NCI-H2196 treated with DMSO at 0.1 percent for 48 hours (cell line): ENCODE measurements at regions not wholly inside any gene's neighbourhood (a gene's known extent, or its start where the extent isn't known, plus 50 kb on each side); places are given as distances from the start of the nearest gene placed in this dataset.

ENCODE experiments used
- DNase-seq: peaks from one replicate; lab custom pipeline; 2025; ENCODE audit not compliant: unreplicated experiment; lab: John Stamatoyannopoulos, UW

GRCh38 chr1:90561103-90561783 is 155.9 kb downstream of the BARHL2 start:
- DNase-seq = no peak

DNA sequence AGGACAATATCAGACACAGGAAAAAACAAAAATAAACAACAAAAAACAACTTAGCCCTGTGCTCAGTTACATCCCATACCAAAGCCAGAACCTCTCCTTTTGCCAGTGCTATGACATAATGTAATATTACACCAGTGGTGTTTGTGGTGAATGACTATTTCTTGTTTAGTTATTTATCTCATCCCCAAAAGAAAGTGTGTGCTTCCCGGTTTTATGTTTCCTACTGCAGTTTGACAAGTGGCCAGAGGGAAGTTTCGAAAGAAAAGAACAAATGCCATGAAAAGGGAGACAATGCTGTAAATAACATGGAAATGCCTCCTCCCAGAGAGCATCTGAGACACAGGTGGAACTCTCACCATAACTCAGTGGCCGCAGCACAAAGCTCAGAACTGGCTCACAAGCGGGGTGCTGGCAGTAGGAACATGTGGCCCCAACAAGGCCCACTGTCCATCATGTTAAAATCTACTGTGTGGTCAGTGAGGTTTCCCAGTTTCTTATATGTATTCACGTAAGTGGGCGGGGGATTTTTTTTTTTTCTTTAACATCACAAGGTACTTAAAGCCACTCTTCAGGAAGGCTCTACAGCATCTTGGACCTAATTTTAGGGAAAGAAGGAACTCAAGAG is 158.2 kb downstream of the BARHL2 start:
- no peak for DNase-seq

GRCh38 chr1:90558126-90558525 is 159.0 kb downstream of the BARHL2 start:
- no peak for DNase-seq

GRCh38 chr1:90557706-90558105 is 159.4 kb downstream of the BARHL2 start:
- DNase-seq = no peak

- DNase-seq = no peak
Observed at GRCh38 chr1:90550626-90551406, 166.3 kb downstream of the BARHL2 start.

DNA sequence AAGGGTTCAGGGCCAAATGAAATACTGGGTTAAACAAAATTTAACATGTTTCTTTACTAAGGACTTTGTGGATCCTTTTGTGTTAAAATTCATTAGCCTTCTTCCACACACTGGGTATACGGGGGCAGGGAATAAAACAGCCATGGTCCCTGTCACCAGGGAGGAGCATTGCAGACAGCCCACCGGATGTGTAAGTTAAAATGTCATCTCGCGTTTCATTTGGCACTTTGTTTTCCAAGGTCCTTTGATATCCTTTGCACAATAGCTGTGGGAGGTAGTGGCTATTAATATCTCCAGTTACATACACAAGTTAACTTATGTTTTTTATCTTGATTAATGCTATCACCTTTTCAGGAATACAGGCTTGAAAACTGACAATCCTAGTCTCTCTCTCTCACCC is 172.7 kb downstream of the BARHL2 start:
- no peak for DNase-seq

GRCh38 chr1:90537606-90538362 is 179.3 kb downstream of the BARHL2 start:
- DNase-seq = no peak

- no peak for DNase-seq
Observed at GRCh38 chr1:90534663-90535295, 182.3 kb downstream of the BARHL2 start.

DNA sequence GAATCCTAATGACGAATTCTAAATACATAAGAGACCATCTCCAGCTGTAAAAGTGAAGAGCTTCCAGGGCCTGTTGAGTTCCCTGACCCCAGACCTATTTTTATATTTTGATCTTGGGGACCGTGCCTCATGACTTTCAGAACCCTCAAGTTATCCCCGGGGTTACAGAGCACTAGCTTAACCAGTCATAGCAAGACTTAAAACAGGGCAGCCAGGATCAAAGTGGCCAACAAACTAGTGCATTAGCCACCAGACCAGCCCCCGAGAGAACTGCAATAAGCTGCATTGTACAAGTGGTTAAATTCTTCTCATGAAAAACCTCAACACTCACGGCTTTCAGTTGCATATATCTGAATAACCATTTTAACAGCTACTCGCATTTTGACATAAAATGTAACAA is 183.0 kb downstream of the BARHL2 start:
- no peak for DNase-seq

- DNase-seq = no peak
Observed at GRCh38 chr1:90526954-90527353, 190.1 kb downstream of the BARHL2 start.

- no peak for DNase-seq
Observed at GRCh38 chr1:90522432-90522831, 194.7 kb downstream of the BARHL2 start.

DNA sequence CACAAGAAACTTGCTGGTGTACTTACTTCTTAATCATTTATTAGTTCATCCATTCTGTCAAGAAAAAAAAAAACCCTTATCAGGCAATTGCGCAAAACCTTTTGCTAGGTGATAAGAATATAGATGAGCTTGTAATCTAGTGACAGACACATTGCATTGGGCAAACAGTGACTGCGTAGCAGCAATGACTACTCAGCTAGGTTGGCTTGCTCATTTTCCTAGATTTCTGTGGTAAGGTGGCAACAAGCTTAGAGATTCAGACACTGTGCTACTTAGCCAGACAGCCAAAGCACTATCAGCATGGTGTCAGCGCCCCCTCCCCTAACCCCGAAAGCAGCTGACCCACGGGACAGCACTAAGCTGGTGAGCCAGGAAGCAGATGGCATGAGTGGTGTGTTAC is 203.1 kb downstream of the BARHL2 start:
- no peak for DNase-seq

DNA sequence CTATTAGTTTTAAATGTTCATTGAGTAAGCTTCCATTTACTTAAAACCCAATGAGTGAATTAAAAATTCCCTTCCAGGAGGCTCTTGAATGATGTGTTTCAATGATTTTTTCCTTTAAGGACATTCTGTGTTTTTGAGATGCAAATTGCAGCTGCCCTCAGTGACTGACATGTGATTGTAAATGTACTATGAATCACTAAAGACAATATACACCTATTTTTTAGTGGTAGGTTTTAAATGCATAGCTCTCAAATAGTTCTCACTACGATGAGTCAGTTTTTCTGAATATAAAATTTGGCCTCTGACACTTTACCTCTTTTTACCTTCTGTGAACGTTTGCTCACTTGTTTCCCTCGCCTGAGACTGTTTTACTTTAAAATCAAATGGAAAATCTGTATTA is 204.7 kb downstream of the BARHL2 start:
- no peak for DNase-seq

GRCh38 chr1:90510143-90510542 is 207.0 kb downstream of the BARHL2 start:
- DNase-seq = no peak

GRCh38 chr1:90509225-90510048 is 207.7 kb downstream of the BARHL2 start:
- DNase-seq = no peak

- DNase-seq = no peak
Observed at GRCh38 chr1:90508376-90509167, 208.5 kb downstream of the BARHL2 start.

DNA sequence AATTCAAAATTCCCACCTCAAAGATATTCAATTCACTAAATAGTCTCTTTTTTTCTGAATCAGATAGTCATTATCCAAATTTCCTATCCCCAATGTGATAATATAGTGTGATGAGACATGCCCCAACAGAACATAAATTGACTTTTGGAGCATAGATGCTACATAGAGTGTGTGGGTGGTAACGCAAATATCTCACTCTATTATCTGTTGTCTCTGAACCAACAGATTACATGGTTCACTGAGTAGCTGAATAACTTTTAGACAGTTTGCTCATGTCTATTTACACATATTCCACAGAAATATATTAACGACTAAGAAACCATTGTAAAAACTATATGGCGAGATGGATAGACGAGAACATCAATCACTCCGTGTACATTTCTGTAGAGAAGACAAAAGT is 209.9 kb downstream of the BARHL2 start:
- DNase-seq = no peak

- no peak for DNase-seq
Observed at GRCh38 chr1:90505806-90506205, 211.3 kb downstream of the BARHL2 start.

DNA sequence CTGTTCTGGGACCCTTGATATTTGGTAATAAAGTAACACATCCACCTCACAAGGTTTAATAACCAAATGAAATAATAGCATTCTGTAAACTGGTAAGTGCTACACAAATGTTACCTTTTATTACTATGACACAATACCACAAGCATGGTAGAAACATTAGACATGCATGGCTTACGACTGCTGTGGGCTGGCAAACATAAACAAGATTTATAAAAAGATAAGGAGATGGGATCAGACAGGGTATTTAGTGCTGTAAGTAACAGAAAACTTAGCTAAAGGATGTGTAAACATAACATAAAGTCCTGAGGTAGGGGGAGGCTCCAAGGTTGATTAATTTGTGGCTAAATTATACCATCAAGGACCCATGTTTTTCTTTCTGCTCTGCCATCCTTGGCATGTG is 212.6 kb downstream of the BARHL2 start:
- no peak for DNase-seq
